ENCODE measurements at regions not wholly inside any gene's neighbourhood (a gene's known extent, or its start where the extent isn't known, plus 50 kb on each side); places are given as distances from the start of the nearest gene placed in this dataset.

DNA sequence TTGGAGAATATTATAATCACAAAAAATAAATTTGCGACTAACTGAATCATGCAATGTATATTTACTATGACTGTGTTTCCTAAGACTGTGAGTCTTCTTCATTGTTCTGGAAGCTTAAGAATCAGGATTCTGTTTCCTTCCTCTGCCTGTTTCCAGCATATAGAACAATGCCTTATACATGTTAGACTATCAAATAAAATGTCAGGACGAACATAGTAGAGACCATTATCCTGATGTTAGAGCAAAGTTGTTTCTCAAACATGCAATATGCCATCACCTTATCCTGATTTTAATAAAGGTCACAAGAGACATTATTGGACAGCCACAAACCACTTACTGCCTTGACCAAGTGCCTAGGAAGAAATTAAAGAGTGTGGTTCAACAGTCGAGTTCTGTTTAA, 457.4 kb upstream of the AGTR1 start:
- Histone ChIP-seq H3K27ac (ENCODE audit: low read depth in 2 of 2, low read length in 2 of 2) (no peak overlapping the region), H3K4me3 (ENCODE audit: low read length in 3 of 3) (no peak overlapping the region), H3K9me3 (ENCODE audit: control insufficient read depth in 2 of 3, insufficient read depth in 1 of 3, low read length in 3 of 3) (no peaks in the 10 kb centered on the region), H3K4me1 (ENCODE audit: control insufficient read depth in 2 of 3, insufficient read depth in 2 of 3, low read depth in 1 of 3, low read length in 3 of 3) (no peaks in the 10 kb centered on the region), H3K27me3 (ENCODE audit: control insufficient read depth, insufficient read depth, low read length) (no peaks in the 10 kb centered on the region), H3K36me3 (ENCODE audit: control insufficient read depth in 2 of 3, insufficient read depth in 3 of 3, low read length in 3 of 3) (no peaks in the 10 kb centered on the region), H3K9ac (ENCODE audit: low read length in 3 of 3) (no peak overlapping the region)
- DNase-seq (no peak), FAIRE-seq (no peak)
- TF ChIP-seq CTCF (IDR thresholded peaks at IDR 0.05; ENCODE audit: borderline replicate concordance, extremely low read depth, insufficient read depth), result no peak
- intact Hi-C loops (cut with DNase I), result no loop called here

GRCh38 chr3:148243609-148244008, 454.1 kb upstream of the AGTR1 start:
- Histone ChIP-seq H3K9me3 (ENCODE audit: control insufficient read depth in 2 of 3, insufficient read depth in 1 of 3, low read length in 3 of 3) (no peaks in the 10 kb centered on the region), H3K9ac (ENCODE audit: low read length in 3 of 3) (no peak overlapping the region), H3K4me1 (ENCODE audit: control insufficient read depth in 2 of 3, insufficient read depth in 2 of 3, low read depth in 1 of 3, low read length in 3 of 3) (no peaks in the 10 kb centered on the region), H3K4me3 (ENCODE audit: low read length in 3 of 3) (no peak overlapping the region), H3K27ac (ENCODE audit: low read depth in 2 of 2, low read length in 2 of 2) (no peak overlapping the region), H3K36me3 (ENCODE audit: control insufficient read depth in 2 of 3, insufficient read depth in 3 of 3, low read length in 3 of 3) (no peaks in the 10 kb centered on the region), H3K27me3 (ENCODE audit: control insufficient read depth, insufficient read depth, low read length) (no peaks in the 10 kb centered on the region)
- no peak for FAIRE-seq
- intact Hi-C loops (cut with DNase I), result no loop called here
- TF ChIP-seq CTCF (IDR thresholded peaks at IDR 0.05; ENCODE audit: borderline replicate concordance, extremely low read depth, insufficient read depth), result no peak
- DNase-seq, result no peak

GRCh38 chr3:148246291-148246923, 451.3 kb upstream of the AGTR1 start:
- intact Hi-C loops (cut with DNase I), result no loop called here
- no peak overlapping the region for H3K27ac ChIP-seq (ENCODE audit: low read depth in 2 of 2, low read length in 2 of 2)
- no peak for TF ChIP-seq CTCF (IDR thresholded peaks at IDR 0.05; ENCODE audit: borderline replicate concordance, extremely low read depth, insufficient read depth)
- no peaks in the 10 kb centered on the region for H3K4me1 ChIP-seq (ENCODE audit: control insufficient read depth in 2 of 3, insufficient read depth in 2 of 3, low read depth in 1 of 3, low read length in 3 of 3)
- H3K4me3 ChIP-seq (ENCODE audit: low read length in 3 of 3), result no peak overlapping the region
- H3K9me3 ChIP-seq (ENCODE audit: control insufficient read depth in 2 of 3, insufficient read depth in 1 of 3, low read length in 3 of 3), result no peaks in the 10 kb centered on the region
- no peak for FAIRE-seq
- no peaks in the 10 kb centered on the region for H3K36me3 ChIP-seq (ENCODE audit: control insufficient read depth in 2 of 3, insufficient read depth in 3 of 3, low read length in 3 of 3)
- H3K9ac ChIP-seq (ENCODE audit: low read length in 3 of 3), result no peak overlapping the region
- no peaks in the 10 kb centered on the region for H3K27me3 ChIP-seq (ENCODE audit: control insufficient read depth, insufficient read depth, low read length)
- DNase-seq, result no peak

GRCh38 chr3:148253713-148254112, 444.0 kb upstream of the AGTR1 start:
- no peak for TF ChIP-seq CTCF (IDR thresholded peaks at IDR 0.05; ENCODE audit: borderline replicate concordance, extremely low read depth, insufficient read depth)
- DNase-seq (no peak), FAIRE-seq (no peak)
- no peak overlapping the region for H3K9ac ChIP-seq (ENCODE audit: low read length in 3 of 3)
- no peaks in the 10 kb centered on the region for H3K27me3 ChIP-seq (ENCODE audit: control insufficient read depth, insufficient read depth, low read length)
- H3K4me1 ChIP-seq (ENCODE audit: control insufficient read depth in 2 of 3, insufficient read depth in 2 of 3, low read depth in 1 of 3, low read length in 3 of 3), result no peaks in the 10 kb centered on the region
- no peaks in the 10 kb centered on the region for H3K36me3 ChIP-seq (ENCODE audit: control insufficient read depth in 2 of 3, insufficient read depth in 3 of 3, low read length in 3 of 3)
- intact Hi-C loops (cut with DNase I), result no loop called here
- no peaks in the 10 kb centered on the region for H3K9me3 ChIP-seq (ENCODE audit: control insufficient read depth in 2 of 3, insufficient read depth in 1 of 3, low read length in 3 of 3)
- no peak overlapping the region for H3K27ac ChIP-seq (ENCODE audit: low read depth in 2 of 2, low read length in 2 of 2)
- no peak overlapping the region for H3K4me3 ChIP-seq (ENCODE audit: low read length in 3 of 3)
